Endodermal cell (in vitro differentiated cells): ENCODE measurements at regions not wholly inside any gene's neighbourhood (a gene's known extent, or its start where the extent isn't known, plus 50 kb on each side); places are given as distances from the start of the nearest gene placed in this dataset.

ENCODE experiments used
- DNase-seq: peaks from one replicate; pipeline ENCODE4 v3.0.0-alpha.2; 2017
- H3K27ac ChIP-seq: 2 replicates; pipeline ENCODE4 v1.5.1; 2013; ENCODE audit warnings: mild to moderate bottlenecking, low read depth, low read length, moderate library complexity
- H3K27me3 ChIP-seq: 2 replicates; pipeline ENCODE4 v1.6.1; 2013; ENCODE audit warnings: mild to moderate bottlenecking, low read length, moderate library complexity; ENCODE audit not compliant: insufficient read depth, control insufficient read depth, poor library complexity, severe bottlenecking
- H3K36me3 ChIP-seq: 2 replicates; pipeline ENCODE4 v1.7.0; 2013; ENCODE audit warnings: mild to moderate bottlenecking, low read length, moderate library complexity; ENCODE audit not compliant: control insufficient read depth, insufficient read depth
- H3K4me1 ChIP-seq: one replicate; pipeline ENCODE4 v1.7.0; 2013; ENCODE audit warnings: low read length; ENCODE audit not compliant: control insufficient read depth, insufficient read depth
- H3K4me3 ChIP-seq: 2 replicates; pipeline ENCODE4 v1.5.1; 2013; ENCODE audit warnings: mild to moderate bottlenecking, low read length, moderate library complexity
- H3K9ac ChIP-seq: 2 replicates; pipeline ENCODE4 v1.6.1; 2013; ENCODE audit warnings: mild to moderate bottlenecking, low read length, moderate library complexity; ENCODE audit not compliant: poor library complexity, severe bottlenecking; ENCODE audit errors: extremely low read depth
- H3K9me3 ChIP-seq: 2 replicates; pipeline ENCODE4 v1.6.1; 2013; ENCODE audit warnings: mild to moderate bottlenecking, low read length, moderate library complexity; ENCODE audit not compliant: control insufficient read depth
- H3K27ac Mint-ChIP-seq: 2 replicates; pipeline ENCODE4 v1.8.0; 2020; ENCODE audit warnings: mixed read lengths
- H3K27me3 Mint-ChIP-seq: 2 replicates; pipeline ENCODE4 v1.8.0; 2021; ENCODE audit warnings: mild to moderate bottlenecking, mixed read lengths; ENCODE audit not compliant: insufficient read depth
- H3K36me3 Mint-ChIP-seq: 2 replicates; pipeline ENCODE4 v1.8.0; 2020; ENCODE audit warnings: low read depth, mixed read lengths
- H3K4me1 Mint-ChIP-seq: 2 replicates; pipeline ENCODE4 v1.8.0; 2020; ENCODE audit warnings: mixed read lengths
- H3K4me3 Mint-ChIP-seq: 2 replicates; pipeline ENCODE4 v1.8.0; 2020; ENCODE audit warnings: mild to moderate bottlenecking, moderate library complexity, mixed read lengths
- H3K9me3 Mint-ChIP-seq: 2 replicates; pipeline ENCODE4 v1.8.0; 2020; ENCODE audit warnings: mild to moderate bottlenecking, mixed read lengths
- CTCF ChIP-seq: fragments of 200-600 bp; sonication (generic); conservative IDR thresholded peaks from 2 replicates; pipeline ENCODE4 v1.5.0; 2021; ENCODE audit warnings: antibody characterized with exemption, mild to moderate bottlenecking
- WGBS, 2 experiments: methylation state at CpG; one replicate each; pipeline versions ENCODE4 v1.1.5 to v1.1.7; 2013; ENCODE audit warnings: missing lambda C conversion rate in 2 of 2, mixed read lengths in 1 of 2; ENCODE audit not compliant: insufficient coverage in 1 of 2, insufficient read length in 1 of 2; 5-methylcytosine and 5-hydroxymethylcytosine counted together

GRCh38 chr3:177377166-177377565 is 179.9 kb upstream of the TBL1XR1 start:
- peaks cover 16% of the 10 kb centered on the region for H3K9me3 ChIP-seq
- Mint-ChIP-seq H3K9me3 (peaks cover 7% of the 10 kb centered on the region), H3K27ac (no peak overlapping the region), H3K36me3 (peaks cover 2% of the 10 kb centered on the region), H3K4me1 (peaks cover 10% of the 10 kb centered on the region), H3K27me3 (no peaks in the 10 kb centered on the region), H3K4me3 (no peak overlapping the region)
- no peak for TF ChIP-seq CTCF
- H3K9ac ChIP-seq, result no peak overlapping the region
- H3K36me3 ChIP-seq, result no peaks in the 10 kb centered on the region
- no peak for DNase-seq
- H3K27me3 ChIP-seq, result no peaks in the 10 kb centered on the region
- 95 to 100% methylated on average over 3 to 9 of the region's 9 CpGs for WGBS, 2 experiments
- H3K27ac ChIP-seq, result no peak overlapping the region
- no peaks in the 10 kb centered on the region for H3K4me1 ChIP-seq
- H3K4me3 ChIP-seq, result no peak overlapping the region

GRCh38 chr3:177378168-177378567 is 180.9 kb upstream of the TBL1XR1 start:
- Mint-ChIP-seq H3K4me1 (peaks cover 10% of the 10 kb centered on the region), H3K36me3 (peaks cover 2% of the 10 kb centered on the region), H3K9me3 (peaks cover 7% of the 10 kb centered on the region), H3K27me3 (no peaks in the 10 kb centered on the region), H3K27ac (no peak overlapping the region), H3K4me3 (no peak overlapping the region)
- Histone ChIP-seq H3K4me1 (no peaks in the 10 kb centered on the region), H3K27ac (no peak overlapping the region), H3K27me3 (no peaks in the 10 kb centered on the region), H3K4me3 (no peak overlapping the region), H3K36me3 (no peaks in the 10 kb centered on the region), H3K9ac (no peak overlapping the region), H3K9me3 (peaks cover 16% of the 10 kb centered on the region)
- no peak for DNase-seq
- WGBS, 2 experiments, result 93 to 95% methylated on average over 4 to 7 of the region's 7 CpGs
- no peak for TF ChIP-seq CTCF

- Mint-ChIP-seq H3K4me1 (peaks cover 10% of the 10 kb centered on the region), H3K36me3 (peaks cover 2% of the 10 kb centered on the region), H3K4me3 (no peak overlapping the region), H3K27ac (no peak overlapping the region), H3K9me3 (peaks cover 7% of the 10 kb centered on the region), H3K27me3 (no peaks in the 10 kb centered on the region)
- Histone ChIP-seq H3K27me3 (no peaks in the 10 kb centered on the region), H3K4me1 (no peaks in the 10 kb centered on the region), H3K36me3 (no peaks in the 10 kb centered on the region), H3K9ac (no peak overlapping the region), H3K9me3 (peaks cover 16% of the 10 kb centered on the region), H3K4me3 (no peak overlapping the region), H3K27ac (no peak overlapping the region)
- WGBS, 2 experiments, result 91 to 96% methylated on average over 2 to 3 of the region's 3 CpGs
- no peak for DNase-seq
- peak; percentile 50 for TF ChIP-seq CTCF
These were observed 181.8 kb upstream of the TBL1XR1 start for GRCh38 chr3:177379045-177379444.
